ENCODE measurements at regions not wholly inside any gene's neighbourhood (a gene's known extent, or its start where the extent isn't known, plus 50 kb on each side); places are given as distances from the start of the nearest gene placed in this dataset.
"Not testable (repeated sequence)": the region's sequence is repeated elsewhere in the genome, so short reads cannot be mapped to it uniquely, and the experiment has no call there.

DNA sequence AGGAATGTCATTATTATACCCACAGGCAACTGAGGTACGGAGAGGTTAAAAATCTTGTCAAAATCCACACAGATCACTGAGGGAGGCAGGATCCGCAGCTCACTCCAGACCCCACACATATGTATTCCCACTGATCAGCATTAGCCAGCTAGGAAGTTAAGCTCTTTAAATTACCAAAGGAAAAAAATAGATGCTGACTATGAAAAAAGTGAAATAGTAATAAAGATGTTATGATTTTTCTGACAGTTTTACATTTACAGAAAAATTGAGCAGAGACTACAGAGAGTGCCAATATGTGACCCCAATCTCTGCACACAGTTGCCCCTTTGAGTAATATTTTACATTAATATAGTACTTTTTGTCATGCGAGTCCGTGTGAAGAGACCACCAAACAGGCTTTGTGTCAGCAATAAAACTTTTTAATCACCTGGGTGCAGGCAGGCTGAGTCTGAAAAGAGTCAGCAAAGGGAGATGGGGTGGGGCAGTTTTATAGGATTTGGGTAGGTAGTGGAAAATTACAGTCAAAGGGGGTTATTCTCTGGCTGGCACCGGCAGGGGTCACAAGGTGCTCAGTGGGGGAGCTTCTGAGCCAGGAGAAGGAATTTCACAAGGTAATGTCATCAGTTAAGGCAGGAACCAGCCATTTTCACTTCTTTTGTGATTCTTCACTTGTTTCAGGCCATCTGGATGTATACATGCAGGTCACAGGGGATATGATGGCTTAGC, 61.9 kb upstream of the NAA35 start:
- 30% methylated on average over 2 of the region's 5 CpGs for WGBS (ENCODE audit: insufficient coverage)
- not testable (repeated sequence) for DNase-seq

DNA sequence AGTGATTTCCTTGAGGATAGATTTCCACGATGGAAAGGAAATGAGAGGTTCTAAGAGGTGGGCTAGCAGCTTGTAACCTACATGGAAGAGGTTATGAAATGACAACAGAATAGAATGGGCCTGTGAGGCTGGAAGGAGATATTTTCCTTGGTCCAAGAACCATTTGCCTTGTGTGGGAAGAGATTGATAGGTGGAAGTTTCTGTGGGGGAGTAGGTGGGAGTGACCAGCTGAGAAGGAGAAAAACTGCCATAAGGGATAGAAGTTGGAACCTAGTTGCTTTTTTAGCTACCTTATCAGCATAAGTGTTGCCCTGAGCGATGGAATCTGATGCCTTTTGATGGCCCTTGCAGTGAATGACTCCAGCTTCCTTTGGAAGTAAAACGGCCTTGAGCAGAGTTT, 60.4 kb upstream of the NAA35 start:
- DNase-seq; H3K9me3 ChIP-seq (replicated peaks; ENCODE audit: control insufficient read depth, low read depth, low read length); H3K4me3 ChIP-seq (ENCODE audit: low read length); H3K36me3 ChIP-seq (ENCODE audit: control insufficient read depth, insufficient read depth, low read length); H3K4me1 ChIP-seq (ENCODE audit: control insufficient read depth, insufficient read depth, low read length); H3K27me3 ChIP-seq (ENCODE audit: control insufficient read depth, insufficient read depth, low read length); H3K27ac ChIP-seq (ENCODE audit: low read length): not testable (repeated sequence)
- 80% methylated on average over 1 of the region's 3 CpGs for WGBS (ENCODE audit: insufficient coverage)

More for the DNA sequence above, 61.9 kb upstream of the NAA35 start:
- H3K9me3 ChIP-seq (replicated peaks; ENCODE audit: control insufficient read depth, low read depth, low read length); H3K36me3 ChIP-seq (ENCODE audit: control insufficient read depth, insufficient read depth, low read length); H3K4me1 ChIP-seq (ENCODE audit: control insufficient read depth, insufficient read depth, low read length); H3K27ac ChIP-seq (ENCODE audit: low read length); H3K27me3 ChIP-seq (ENCODE audit: control insufficient read depth, insufficient read depth, low read length); H3K4me3 ChIP-seq (ENCODE audit: low read length): not testable (repeated sequence)

DNA sequence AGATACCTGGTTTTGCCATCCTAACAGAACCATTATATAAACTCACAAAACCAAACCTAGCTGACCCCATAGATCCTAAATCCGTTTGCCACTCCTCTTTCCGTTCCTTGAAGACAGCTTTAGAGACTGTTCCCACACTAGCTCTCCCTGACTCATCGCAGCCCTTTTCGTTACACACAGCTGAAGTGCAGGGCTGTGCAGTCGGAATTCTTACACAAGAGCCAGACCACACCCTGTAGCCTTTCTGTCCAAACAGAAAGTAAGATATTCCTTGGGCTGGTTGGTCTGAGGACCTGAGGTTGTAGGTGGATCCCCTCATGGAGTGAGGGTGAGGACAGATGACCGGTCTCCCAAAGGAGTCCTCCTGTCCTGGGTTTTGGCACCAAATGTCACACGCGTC, 56.7 kb upstream of the NAA35 start:
- Histone ChIP-seq H3K36me3 (ENCODE audit: control insufficient read depth, insufficient read depth, low read length) (no peaks in the 10 kb centered on the region), H3K4me3 (ENCODE audit: low read length) (no peak overlapping the region)

DNA sequence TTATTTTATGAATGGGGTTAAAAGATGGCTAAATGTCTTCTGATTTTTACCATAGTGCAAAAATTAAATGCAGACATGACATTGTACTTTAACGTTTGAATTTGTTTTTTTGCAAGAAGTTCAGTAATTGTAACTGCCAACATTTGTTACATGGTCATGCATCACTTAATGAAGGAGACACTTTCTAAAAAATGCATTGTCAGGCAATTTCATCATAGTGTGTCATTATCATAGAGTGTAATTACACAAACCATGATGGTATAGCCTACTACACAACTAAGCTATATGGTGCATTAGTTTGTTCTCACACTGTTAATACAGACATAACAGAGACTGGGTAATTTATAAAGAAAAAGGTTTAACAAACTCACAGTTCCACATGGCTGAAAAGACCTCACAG, 50.0 kb upstream of the NAA35 start:
- no peak overlapping the region for H3K4me3 ChIP-seq (ENCODE audit: low read length)
- no peak for DNase-seq
- WGBS (ENCODE audit: insufficient coverage) = no CpG with 5 or more reads among the region's 1 CpG
- no peaks in the 10 kb centered on the region for H3K9me3 ChIP-seq (replicated peaks; ENCODE audit: control insufficient read depth, low read depth, low read length)
- H3K4me1 ChIP-seq (ENCODE audit: control insufficient read depth, insufficient read depth, low read length) = no peaks in the 10 kb centered on the region
- no peaks in the 10 kb centered on the region for H3K27me3 ChIP-seq (ENCODE audit: control insufficient read depth, insufficient read depth, low read length)
- H3K27ac ChIP-seq (ENCODE audit: low read length) = no peak overlapping the region
- H3K36me3 ChIP-seq (ENCODE audit: control insufficient read depth, insufficient read depth, low read length) = no peaks in the 10 kb centered on the region

More for the DNA sequence above, 56.7 kb upstream of the NAA35 start:
- no peak for DNase-seq
- H3K27ac ChIP-seq (ENCODE audit: low read length) = no peak overlapping the region
- H3K4me1 ChIP-seq (ENCODE audit: control insufficient read depth, insufficient read depth, low read length) = no peaks in the 10 kb centered on the region
- 91% methylated on average over 5 of the region's 8 CpGs for WGBS (ENCODE audit: insufficient coverage)
- H3K9me3 ChIP-seq (replicated peaks; ENCODE audit: control insufficient read depth, low read depth, low read length) = no peaks in the 10 kb centered on the region
- no peaks in the 10 kb centered on the region for H3K27me3 ChIP-seq (ENCODE audit: control insufficient read depth, insufficient read depth, low read length)
